Psoas muscle (tissue), 7 donors: ENCODE measurements at regions not wholly inside any gene's neighbourhood (a gene's known extent, or its start where the extent isn't known, plus 50 kb on each side); places are given as distances from the start of the nearest gene placed in this dataset.
"Not testable (repeated sequence)": the region's sequence is repeated elsewhere in the genome, so short reads cannot be mapped to it uniquely, and the experiment has no call there.

Experiments
- ATAC-seq, 4 donors: fragments of 200-7000 bp; cut with Tn5 transposase; one replicate each; pipeline ENCODE4 v1.9.1; 2020; ENCODE audit warnings: moderate library complexity in 3 of 4, mild to moderate bottlenecking in 2 of 4
- DNase-seq, 2 donors: peaks; one replicate each; pipeline ENCODE4 v3.0.0-alpha.2; 2020
- H3K27ac ChIP-seq: fragments of 200-600 bp; one replicate; pipeline ENCODE4 v1.8.0; 2022
- H3K27me3 ChIP-seq, 3 donors: fragments of 200-600 bp in 1 of 3; one replicate each; pipeline versions ENCODE4 v1.6.1 to v1.8.0; 2013 to 2022; ENCODE audit warnings: low read length in 2 of 3, mild to moderate bottlenecking in 2 of 3, moderate library complexity in 1 of 3; ENCODE audit not compliant: insufficient read depth in 3 of 3
- H3K36me3 ChIP-seq, 2 donors: fragments of 200-600 bp in 1 of 2; one replicate each; pipeline versions ENCODE4 v1.6.1 to v1.8.0; 2013 to 2022; ENCODE audit warnings: low read depth in 1 of 2, mild to moderate bottlenecking in 1 of 2, moderate library complexity in 1 of 2; ENCODE audit not compliant: insufficient read depth in 1 of 2
- H3K4me1 ChIP-seq: fragments of 200-600 bp; one replicate; pipeline ENCODE4 v1.8.0; 2022
- H3K4me3 ChIP-seq: fragments of 200-600 bp; one replicate; pipeline ENCODE4 v1.8.0; 2022; ENCODE audit warnings: mild to moderate bottlenecking
- H3K9me3 ChIP-seq: fragments of 200-600 bp; one replicate; pipeline ENCODE4 v1.8.0; 2022
- WGBS, 3 donors: extraction: QIAGEN DNeasy Blood & Tissue Kit; methylation state at CpG; one replicate each; pipeline versions ENCODE4 v1.1.6 to v1.1.7; 2013; 5-methylcytosine and 5-hydroxymethylcytosine counted together
- intact Hi-C, 2 donors: fragments of 100-400 bp; cut with DNase I; formaldehyde crosslinking; loops; one replicate each; pipeline versions ENCODE4 v1.11.0 to v1.14.2; 2022
- TF ChIP-seq, protein P1 (sequence below): fragments of 200-600 bp; IDR thresholded peaks from one replicate; pipeline ENCODE4 v1.8.0; 2022; ENCODE audit warnings: antibody characterized with exemption
- donor health status: healthy with polysubstance abuse.
- donor health status: DM: no; HTN: no; CAD: no; lungs with moderate emphysema.
- donor health status: Bipolar disorder and iron deficiency.
- donor health status: healthy.
- donor health status: DM: yes; HTN: yes; CAD: no.
- donor health status: DM: no; HTN: no; CAD: no.
- donor health status: DM: yes; HTN: yes; CAD: no.

DNA sequence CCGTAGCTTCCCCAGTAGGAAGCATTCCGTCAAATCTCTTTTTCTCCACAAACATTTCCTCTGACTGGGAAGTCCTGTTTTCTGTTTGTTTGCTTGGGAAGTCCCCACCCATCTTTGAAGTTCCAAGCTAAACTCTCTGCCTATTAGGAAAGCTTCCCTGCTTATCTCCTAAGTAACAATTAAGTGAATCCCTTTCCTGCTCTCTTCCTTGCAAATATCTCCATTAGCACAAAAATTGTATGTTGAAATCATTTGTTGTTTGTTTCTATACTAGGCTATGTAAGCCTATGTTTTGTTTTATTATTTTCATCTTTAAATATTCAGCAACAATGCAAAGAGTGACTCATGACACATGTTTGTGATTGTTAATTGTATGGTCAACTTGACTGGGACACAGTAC, 812.6 kb upstream of the LRATD1 start:
- DNase-seq = no peak
- H3K27me3 ChIP-seq = no peaks in the 10 kb centered on the region
- no peak overlapping the region for H3K4me3 ChIP-seq
- WGBS, 3 donors = 68 to 75% (median 73%) methylated on average over 2 of the region's 2 CpGs
- TF ChIP-seq, protein P1, sequence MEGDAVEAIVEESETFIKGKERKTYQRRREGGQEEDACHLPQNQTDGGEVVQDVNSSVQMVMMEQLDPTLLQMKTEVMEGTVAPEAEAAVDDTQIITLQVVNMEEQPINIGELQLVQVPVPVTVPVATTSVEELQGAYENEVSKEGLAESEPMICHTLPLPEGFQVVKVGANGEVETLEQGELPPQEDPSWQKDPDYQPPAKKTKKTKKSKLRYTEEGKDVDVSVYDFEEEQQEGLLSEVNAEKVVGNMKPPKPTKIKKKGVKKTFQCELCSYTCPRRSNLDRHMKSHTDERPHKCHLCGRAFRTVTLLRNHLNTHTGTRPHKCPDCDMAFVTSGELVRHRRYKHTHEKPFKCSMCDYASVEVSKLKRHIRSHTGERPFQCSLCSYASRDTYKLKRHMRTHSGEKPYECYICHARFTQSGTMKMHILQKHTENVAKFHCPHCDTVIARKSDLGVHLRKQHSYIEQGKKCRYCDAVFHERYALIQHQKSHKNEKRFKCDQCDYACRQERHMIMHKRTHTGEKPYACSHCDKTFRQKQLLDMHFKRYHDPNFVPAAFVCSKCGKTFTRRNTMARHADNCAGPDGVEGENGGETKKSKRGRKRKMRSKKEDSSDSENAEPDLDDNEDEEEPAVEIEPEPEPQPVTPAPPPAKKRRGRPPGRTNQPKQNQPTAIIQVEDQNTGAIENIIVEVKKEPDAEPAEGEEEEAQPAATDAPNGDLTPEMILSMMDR = no peak
- intact Hi-C loops = no loop called here
- ATAC-seq = no peak
- no peaks in the 10 kb centered on the region for H3K9me3 ChIP-seq
- H3K36me3 ChIP-seq = no peaks in the 10 kb centered on the region
- no peak overlapping the region for H3K27ac ChIP-seq
- no peaks in the 10 kb centered on the region for H3K4me1 ChIP-seq

DNA sequence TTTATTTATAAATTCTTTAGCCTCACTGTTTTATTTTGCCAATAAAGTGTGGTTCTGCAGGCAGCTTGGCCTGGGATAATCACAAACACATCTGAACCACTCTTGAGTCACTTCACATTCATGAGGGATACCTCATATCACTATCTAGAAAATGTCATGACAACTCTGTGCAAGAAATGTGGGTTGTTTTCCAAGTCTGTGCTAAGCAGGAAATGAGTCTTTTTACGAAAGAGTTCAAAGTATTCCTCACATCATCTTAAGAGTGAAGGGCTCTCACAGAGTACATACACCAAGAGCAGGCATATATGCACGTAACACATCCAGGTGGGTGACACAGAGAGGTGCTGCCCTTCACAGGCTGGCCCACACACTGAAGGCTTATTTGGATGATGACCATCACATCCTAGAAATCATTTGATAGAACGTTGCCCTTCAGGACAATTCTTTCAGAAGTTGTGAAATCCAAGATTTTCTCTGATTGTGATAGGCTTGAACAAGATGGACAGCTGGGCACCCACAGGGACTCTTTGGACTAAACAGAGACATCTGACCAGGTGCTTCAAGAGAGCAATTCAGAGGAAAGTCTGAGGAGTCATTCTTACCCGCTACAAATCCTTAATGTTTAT, 811.1 kb upstream of the LRATD1 start:
- H3K27ac ChIP-seq = no peak overlapping the region
- intact Hi-C loops = no loop called here
- H3K4me1 ChIP-seq = no peaks in the 10 kb centered on the region
- TF ChIP-seq, protein P1 = no peak
- WGBS, 3 donors = 67 to 75% (median 72%) methylated on average over 4 of the region's 4 CpGs
- DNase-seq = no peak
- no peak for ATAC-seq
- no peaks in the 10 kb centered on the region for H3K36me3 ChIP-seq
- H3K9me3 ChIP-seq = no peaks in the 10 kb centered on the region
- no peak overlapping the region for H3K4me3 ChIP-seq
- no peaks in the 10 kb centered on the region for H3K27me3 ChIP-seq

DNA sequence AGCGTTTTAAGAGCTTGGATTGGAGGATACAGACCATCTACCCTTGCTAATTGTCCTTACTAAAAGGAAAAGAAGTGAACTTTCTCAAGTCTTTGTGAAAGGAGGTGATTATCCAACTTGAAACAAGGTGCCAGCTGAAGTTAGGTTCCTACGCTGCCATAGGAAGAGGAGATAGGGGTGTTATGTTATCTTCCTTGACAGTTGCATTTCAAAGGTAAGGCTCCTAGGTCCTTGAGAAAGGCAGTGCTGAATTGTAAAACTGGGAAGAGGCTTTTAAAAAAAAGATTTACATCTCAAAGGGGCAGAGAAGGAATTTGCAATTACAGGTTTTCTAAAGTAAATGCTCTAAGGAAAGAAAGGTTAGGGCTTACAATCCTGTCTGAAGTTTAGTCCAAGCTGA, 810.2 kb upstream of the LRATD1 start:
- no peak overlapping the region for H3K4me3 ChIP-seq
- intact Hi-C loops = no loop called here
- H3K36me3 ChIP-seq = no peaks in the 10 kb centered on the region
- H3K9me3 ChIP-seq = no peaks in the 10 kb centered on the region
- WGBS, 3 donors = 71 to 73% (median 72%) methylated on average over 2 of the region's 2 CpGs
- no peaks in the 10 kb centered on the region for H3K27me3 ChIP-seq
- no peaks in the 10 kb centered on the region for H3K4me1 ChIP-seq
- DNase-seq (no peak), ATAC-seq (no peak)
- no peak overlapping the region for H3K27ac ChIP-seq
- TF ChIP-seq, protein P1 = no peak

GRCh38 chr2:13826314-13826853, 806.1 kb upstream of the LRATD1 start:
- TF ChIP-seq, protein P1 = no peak
- no peaks in the 10 kb centered on the region for H3K27me3 ChIP-seq
- H3K4me1 ChIP-seq = no peaks in the 10 kb centered on the region
- peaks cover 2% of the 10 kb centered on the region for H3K9me3 ChIP-seq
- no peaks in the 10 kb centered on the region for H3K36me3 ChIP-seq
- ATAC-seq = no peak
- intact Hi-C loops = no loop called here
- no peak overlapping the region for H3K27ac ChIP-seq
- no peak overlapping the region for H3K4me3 ChIP-seq
- WGBS, 3 donors = 67 to 72% (median 69%) methylated on average over 5 of the region's 5 CpGs
- DNase-seq = no peak

- H3K36me3 ChIP-seq = no peaks in the 10 kb centered on the region
- no peak overlapping the region for H3K4me3 ChIP-seq
- ATAC-seq (no peak), DNase-seq (no peak)
- no peaks in the 10 kb centered on the region for H3K27me3 ChIP-seq
- intact Hi-C loops = no loop called here
- H3K4me1 ChIP-seq = no peaks in the 10 kb centered on the region
- H3K27ac ChIP-seq = no peak overlapping the region
- 45 to 61% (median 52%) methylated on average over 6 of the region's 6 CpGs for WGBS, 3 donors
- no peaks in the 10 kb centered on the region for H3K9me3 ChIP-seq
- TF ChIP-seq, protein P1 = no peak
Observed at GRCh38 chr2:13858626-13859025, 773.9 kb upstream of the LRATD1 start.

GRCh38 chr2:13868275-13868674, 764.2 kb upstream of the LRATD1 start:
- H3K9me3 ChIP-seq, H3K27ac ChIP-seq, H3K4me1 ChIP-seq, ATAC-seq, H3K27me3 ChIP-seq, H3K36me3 ChIP-seq, intact Hi-C loops, H3K4me3 ChIP-seq, DNase-seq: not testable (repeated sequence)
